Stimulated activated CD8-positive, alpha-beta memory T cell treated with anti-CD3 and anti-CD28 coated beads, Interleukin-4, amount 100 ng/mL, for 24 hours (primary cell): ENCODE measurements at regions not wholly inside any gene's neighbourhood (a gene's known extent, or its start where the extent isn't known, plus 50 kb on each side); places are given as distances from the start of the nearest gene placed in this dataset.
"Not testable (repeated sequence)": the region's sequence is repeated elsewhere in the genome, so short reads cannot be mapped to it uniquely, and the experiment has no call there.

Experiments used
- DNase-seq: peaks from one replicate; pipeline ENCODE4 v3.0.0-alpha.2; 2020; ENCODE audit warnings: low read depth

- no peak for DNase-seq
Observed at GRCh38 chr6:19552076-19552475, 285.1 kb upstream of the ID4 start.

GRCh38 chr6:19552588-19552987 is 284.6 kb upstream of the ID4 start:
- DNase-seq, result no peak

DNA sequence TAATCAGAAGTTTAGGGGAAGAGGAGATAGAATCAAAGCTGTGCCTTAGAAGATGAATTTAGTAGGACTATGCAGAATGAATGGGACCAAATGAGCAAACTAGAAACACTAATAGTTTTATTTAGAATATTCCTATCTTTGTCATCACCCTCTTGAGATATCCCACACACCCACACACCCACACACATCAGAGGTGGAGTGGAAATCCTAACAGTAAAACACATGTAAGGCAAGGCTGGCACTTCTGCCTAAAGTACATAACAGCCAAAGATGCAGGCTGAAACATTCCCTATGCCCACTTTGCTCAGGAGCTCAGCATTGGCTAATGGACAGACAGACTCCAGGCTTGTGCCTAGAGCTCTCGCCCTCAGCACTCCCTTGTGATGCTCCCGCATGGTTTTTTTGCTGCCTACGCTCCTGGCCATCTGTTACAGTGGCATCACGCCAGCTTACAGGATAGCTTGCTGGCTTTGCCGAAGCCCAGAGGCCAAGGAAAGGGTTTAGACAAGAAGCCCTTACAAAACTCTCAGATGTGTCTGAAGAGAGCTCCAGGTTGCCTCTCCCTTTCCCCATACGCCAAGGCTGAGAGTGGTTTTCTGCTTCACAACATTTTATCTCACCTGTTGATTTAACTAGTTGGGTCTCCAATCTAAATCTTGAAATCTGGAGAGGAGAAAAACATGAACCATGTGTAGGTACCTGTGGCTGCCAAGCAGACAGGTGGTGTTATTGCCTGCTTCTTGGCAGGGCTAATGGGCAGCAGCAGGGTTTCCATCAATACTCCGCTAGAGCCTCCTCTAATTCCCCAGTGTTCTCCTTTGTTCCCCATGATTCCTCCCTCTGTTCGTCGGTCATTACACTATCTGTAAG is 282.6 kb upstream of the ID4 start:
- DNase-seq, result no peak

DNA sequence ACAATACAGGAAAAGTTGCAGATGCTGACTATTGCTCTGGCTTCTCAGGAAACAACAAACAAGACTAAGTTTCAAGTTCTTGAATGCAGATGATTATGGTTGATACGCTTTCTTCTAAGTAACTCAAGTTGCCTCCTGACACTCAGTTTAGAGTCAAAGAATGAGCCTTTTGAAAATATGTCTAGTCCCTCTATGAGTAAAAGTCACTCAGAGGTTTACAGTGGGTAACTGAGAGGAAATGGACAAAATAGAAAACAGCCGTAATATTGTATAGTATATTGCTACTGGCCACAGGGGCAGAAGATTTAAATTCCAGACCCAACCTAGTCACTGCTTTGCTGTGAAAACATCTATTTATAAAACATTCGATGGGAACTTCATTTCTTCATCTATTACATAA is 280.0 kb upstream of the ID4 start:
- no peak for DNase-seq

DNA sequence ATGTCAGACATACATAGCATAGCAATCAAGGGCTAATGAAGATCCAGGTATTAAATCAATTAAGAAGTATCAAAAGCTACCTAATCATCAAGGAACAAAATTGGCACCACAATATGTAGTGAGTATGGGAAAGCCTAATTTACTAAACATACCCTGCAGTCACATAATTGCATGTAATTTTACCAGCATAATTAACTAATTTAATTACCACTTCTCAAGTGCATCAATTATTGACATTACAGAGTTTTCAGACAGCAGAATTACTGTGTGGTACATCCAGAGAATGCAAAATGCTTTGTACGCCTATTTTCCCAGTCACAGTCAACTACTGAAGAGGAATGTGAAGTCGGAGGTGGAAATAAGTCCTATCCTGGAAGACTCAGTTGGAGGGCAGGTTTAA is 279.0 kb upstream of the ID4 start:
- no peak for DNase-seq

DNA sequence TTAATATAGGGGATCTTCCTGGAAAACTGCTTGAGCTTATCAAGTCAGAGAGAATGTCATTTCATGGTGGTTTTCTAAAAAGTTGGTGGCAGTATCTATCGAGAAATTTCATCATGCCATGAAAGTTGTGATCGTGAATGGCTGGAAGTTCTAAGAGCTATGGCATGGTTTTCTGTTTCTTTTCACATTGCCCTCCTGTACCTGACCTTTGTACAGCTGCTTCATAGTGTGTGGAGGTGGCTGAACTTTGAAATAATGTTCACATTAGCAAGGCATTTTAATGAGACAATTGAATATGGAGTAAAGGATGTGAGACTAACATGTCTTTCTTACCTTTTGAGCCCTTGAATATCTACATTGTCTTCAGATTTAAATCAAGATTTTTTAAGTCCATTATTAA is 278.2 kb upstream of the ID4 start:
- DNase-seq, result no peak

GRCh38 chr6:19562468-19562867 is 274.7 kb upstream of the ID4 start:
- no peak for DNase-seq

DNA sequence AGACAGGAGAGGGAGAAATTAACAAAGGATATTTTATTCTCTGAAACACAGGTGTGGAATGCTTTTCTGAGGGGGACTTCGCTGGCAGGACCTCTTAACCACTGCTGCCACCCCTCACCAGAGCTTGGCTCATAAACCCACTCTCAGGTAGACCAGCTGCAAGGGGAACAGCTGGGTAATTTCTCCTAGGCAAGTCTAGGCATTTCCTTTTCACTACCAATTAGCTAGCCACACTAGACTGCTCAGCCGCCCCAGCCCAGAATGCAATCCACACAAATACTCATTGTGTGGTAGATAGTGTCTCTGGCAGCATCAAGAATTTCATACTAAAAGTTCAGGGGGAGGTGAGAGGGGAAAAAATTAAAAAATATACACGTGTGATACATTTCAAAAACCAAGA is 267.6 kb upstream of the ID4 start:
- DNase-seq, result no peak

- DNase-seq, result no peak
Observed at GRCh38 chr6:19571176-19571575, 266.0 kb upstream of the ID4 start.

GRCh38 chr6:19578481-19578880 is 258.7 kb upstream of the ID4 start:
- no peak for DNase-seq

DNA sequence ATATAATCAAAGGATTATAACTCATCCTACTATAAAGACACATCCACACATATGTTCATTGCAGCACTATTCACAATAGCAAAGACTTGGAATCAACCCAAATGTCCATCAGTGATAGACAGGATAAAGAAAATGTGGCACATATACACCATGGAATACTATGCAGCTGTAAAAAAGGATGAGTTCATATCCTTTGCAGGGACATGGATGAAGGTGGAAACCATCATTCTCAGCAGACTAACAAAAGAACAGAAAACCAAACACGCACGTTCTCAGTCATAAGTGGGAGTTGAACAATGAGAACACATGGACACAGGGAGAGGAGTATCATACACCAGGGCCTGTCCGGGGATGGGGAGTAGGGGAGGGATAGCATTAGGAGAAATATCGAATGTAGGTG is 253.0 kb upstream of the ID4 start:
- DNase-seq, result not testable (repeated sequence)

- DNase-seq, result no peak
Observed at GRCh38 chr6:19587238-19587942, 249.8 kb upstream of the ID4 start.

- no peak for DNase-seq
Observed at GRCh38 chr6:19590501-19591131, 246.6 kb upstream of the ID4 start.

DNA sequence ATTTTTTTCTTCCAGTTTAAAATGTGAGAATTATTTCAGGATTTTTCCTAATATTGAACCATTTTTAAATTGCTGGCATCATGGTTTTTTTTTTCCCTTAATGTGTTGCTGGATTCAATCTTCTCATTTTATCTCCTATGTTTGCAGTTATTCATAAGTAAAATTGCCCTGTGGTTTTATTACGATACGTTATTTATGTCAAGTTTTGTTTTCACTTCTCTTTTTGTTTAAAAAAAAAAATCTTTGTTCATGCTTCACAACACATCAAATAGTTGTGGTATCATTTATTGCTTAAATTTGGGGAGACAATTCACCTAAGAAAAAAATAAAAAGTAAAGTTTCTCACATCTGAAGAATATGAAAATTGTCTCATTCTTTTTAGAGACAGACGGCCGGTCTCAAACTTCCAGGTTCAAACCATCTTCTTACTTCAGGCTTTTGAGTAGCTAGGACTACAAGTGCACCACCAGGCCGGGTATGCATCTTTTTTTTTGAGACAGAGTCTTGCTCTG is 239.3 kb upstream of the ID4 start:
- DNase-seq, result no peak

DNA sequence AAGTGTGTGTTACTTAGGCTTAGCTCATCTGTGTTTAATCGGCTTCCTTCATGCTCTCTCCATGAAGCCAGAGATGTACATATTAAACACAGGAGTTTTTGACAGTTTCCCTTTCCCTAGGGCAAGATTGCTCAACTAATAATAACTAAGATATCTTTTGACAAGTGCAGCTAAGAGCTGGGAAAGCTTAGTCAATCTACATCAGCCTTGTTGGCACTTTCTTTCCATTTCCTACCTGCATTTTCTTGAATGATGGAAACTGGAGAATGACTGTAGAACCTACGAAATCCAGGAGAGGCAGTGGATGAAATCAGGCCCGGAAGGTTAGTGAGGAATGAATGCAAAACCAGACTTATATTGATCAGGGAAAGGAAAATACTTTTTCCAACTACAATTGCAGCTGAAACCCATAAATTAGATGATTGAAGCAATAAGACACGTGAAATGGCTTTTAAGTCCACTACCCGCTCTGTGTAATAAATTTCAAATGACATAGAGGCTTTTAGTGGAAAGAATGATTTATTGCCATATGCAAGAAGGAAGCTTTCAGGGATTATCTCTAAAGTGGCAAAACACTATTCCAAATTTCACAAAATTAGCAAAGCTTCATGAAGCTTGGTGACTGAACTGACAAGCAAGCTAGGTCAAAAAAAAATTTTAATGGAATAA is 237.2 kb upstream of the ID4 start:
- no peak for DNase-seq

- no peak for DNase-seq
Observed at GRCh38 chr6:19602434-19603013, 234.6 kb upstream of the ID4 start.

DNA sequence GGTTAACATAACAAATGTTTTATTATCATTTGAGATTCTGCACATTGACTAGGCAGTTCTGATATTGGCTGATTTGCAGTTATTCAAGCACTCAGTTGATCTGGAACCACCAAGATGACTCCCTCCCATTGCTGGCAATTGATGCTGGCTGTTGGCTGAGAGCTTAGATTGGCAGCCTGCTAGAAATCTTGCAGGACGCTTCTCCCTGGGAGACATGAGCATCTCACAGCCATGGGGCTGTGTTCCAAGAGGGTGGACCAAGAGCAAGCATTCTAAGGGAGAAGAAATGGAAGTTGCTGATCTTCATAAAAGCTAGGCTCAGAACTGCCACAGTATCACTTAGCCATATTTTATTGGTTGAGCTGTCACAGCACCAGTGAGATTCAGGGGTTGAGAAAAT is 233.4 kb upstream of the ID4 start:
- DNase-seq, result no peak

DNA sequence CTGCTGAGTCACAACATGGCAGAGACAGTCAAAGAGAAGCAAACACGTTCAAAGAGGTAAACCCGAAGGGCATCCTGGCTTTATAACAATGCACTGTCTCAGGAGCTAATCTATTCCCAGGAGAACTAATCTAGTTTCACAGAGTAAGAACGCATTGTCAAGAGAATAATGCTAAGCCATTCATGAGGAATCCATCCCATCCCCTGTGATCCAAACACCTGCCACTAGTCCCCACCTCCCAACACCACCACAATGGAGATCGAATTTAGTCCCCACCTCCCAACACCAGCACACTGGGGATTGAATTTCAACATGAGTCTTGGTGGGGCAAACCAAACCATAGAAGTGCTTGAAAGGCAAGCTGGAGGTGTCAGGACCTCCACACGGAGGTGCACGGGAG is 231.5 kb upstream of the ID4 start:
- no peak for DNase-seq

GRCh38 chr6:19608546-19608945 is 228.6 kb upstream of the ID4 start:
- no peak for DNase-seq

DNA sequence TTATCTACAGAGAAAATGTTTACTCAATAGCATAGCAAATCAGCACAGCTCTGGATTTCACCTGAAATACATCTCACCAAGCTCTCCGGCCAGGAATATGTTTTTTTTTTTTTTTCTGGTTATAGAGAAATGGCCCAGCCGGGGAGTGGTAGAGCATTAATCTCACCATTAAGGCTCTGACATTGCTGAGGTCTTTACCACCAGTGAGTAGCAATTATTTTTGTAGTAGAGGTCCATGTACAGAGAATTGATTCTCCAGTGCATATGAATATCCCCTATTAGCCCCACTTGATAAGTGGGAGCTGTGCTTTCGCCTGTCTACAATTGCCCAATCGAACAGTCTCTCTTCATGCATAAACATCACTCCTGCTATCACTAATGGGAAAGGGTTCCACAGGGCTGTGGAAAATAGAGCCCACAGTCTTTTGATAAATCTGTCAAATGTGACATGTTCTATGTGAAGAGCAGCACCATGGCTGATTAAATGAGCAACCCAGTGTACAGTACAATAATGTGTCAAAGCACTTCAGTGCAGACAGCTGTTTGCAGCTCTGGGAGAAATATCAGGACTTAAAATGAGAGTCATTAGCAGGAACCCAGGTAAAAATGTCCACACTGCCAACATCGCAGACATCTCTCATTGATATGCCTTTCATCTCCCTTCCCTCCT is 227.1 kb upstream of the ID4 start:
- no peak for DNase-seq

GRCh38 chr6:19612672-19613466 is 224.3 kb upstream of the ID4 start:
- DNase-seq, result not testable (repeated sequence)
